Fibroblast of lung (primary cell): ENCODE measurements at regions not wholly inside any gene's neighbourhood (a gene's known extent, or its start where the extent isn't known, plus 50 kb on each side); places are given as distances from the start of the nearest gene placed in this dataset.

Experiments
- EZH2 ChIP-seq: IDR thresholded peaks from 2 replicates; pipeline ENCODE4 v1.5.1; 2012; ENCODE audit warnings: low read length, control low read depth, mild to moderate bottlenecking; ENCODE audit errors: missing control alignments
- TF ChIP-seq, protein P1 (sequence below), 2 donors: IDR thresholded peaks in 1 of 2; conservative IDR thresholded peaks in 1 of 2; 1 replicate in 1 of 2; 2 replicates in 1 of 2; pipeline ENCODE4 v1.5.1; 2011 to 2012; ENCODE audit warnings: low read length in 2 of 2, control low read depth in 1 of 2, inconsistent platforms in 1 of 2, low read depth in 1 of 2, mild to moderate bottlenecking in 1 of 2

DNA sequence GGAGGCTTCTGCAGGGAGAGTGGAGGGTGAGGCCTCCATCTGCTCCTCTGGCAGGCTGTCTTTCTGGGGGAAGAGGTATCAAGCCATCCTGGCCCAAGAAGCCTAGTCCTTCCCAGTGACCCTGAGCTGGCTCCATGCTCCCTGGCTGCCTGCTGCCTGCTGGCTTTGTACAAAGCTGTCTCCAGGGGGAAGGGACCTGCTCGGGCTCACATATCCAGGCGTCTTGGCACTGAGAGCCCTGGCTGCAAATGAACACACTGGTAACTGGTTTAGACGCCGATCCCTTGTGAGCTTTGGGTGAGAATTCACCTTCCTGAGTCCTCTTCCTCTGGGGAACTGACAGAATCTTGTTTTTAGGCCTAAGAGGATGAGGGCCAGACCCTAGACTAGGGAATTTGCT, 210.3 kb upstream of the ZBED5 start:
- no peak for TF ChIP-seq EZH2
- TF ChIP-seq, protein P1, sequence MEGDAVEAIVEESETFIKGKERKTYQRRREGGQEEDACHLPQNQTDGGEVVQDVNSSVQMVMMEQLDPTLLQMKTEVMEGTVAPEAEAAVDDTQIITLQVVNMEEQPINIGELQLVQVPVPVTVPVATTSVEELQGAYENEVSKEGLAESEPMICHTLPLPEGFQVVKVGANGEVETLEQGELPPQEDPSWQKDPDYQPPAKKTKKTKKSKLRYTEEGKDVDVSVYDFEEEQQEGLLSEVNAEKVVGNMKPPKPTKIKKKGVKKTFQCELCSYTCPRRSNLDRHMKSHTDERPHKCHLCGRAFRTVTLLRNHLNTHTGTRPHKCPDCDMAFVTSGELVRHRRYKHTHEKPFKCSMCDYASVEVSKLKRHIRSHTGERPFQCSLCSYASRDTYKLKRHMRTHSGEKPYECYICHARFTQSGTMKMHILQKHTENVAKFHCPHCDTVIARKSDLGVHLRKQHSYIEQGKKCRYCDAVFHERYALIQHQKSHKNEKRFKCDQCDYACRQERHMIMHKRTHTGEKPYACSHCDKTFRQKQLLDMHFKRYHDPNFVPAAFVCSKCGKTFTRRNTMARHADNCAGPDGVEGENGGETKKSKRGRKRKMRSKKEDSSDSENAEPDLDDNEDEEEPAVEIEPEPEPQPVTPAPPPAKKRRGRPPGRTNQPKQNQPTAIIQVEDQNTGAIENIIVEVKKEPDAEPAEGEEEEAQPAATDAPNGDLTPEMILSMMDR (conservative IDR thresholded peaks at IDR 0.05 in 1 of 2, IDR thresholded peaks at IDR 0.05 in 1 of 2; ENCODE audit: low read depth in 1 of 2, low read length in 2 of 2): no peak
